Type B pancreatic cell (in vitro differentiated cells): ENCODE measurements at regions not wholly inside any gene's neighbourhood (a gene's known extent, or its start where the extent isn't known, plus 50 kb on each side); places are given as distances from the start of the nearest gene placed in this dataset.
"Not testable (repeated sequence)": the region's sequence is repeated elsewhere in the genome, so short reads cannot be mapped to it uniquely, and the experiment has no call there.

ENCODE experiments used
- DNase-seq: peaks from one replicate; pipeline ENCODE4 v3.0.0; 2021; ENCODE audit warnings: mixed read lengths; ENCODE audit not compliant: unreplicated experiment; ENCODE audit errors: extremely low spot score
- H3K27ac Mint-ChIP-seq: 2 replicates; pipeline ENCODE4 v1.8.0; 2021; ENCODE audit warnings: mild to moderate bottlenecking, mixed read lengths
- H3K27me3 Mint-ChIP-seq: 2 replicates; pipeline ENCODE4 v1.8.0; 2021; ENCODE audit warnings: mixed read lengths
- H3K36me3 Mint-ChIP-seq: 2 replicates; pipeline ENCODE4 v1.8.0; 2021; ENCODE audit warnings: mixed read lengths
- H3K4me1 Mint-ChIP-seq: one replicate; pipeline ENCODE4 v1.8.0; 2021; ENCODE audit warnings: mixed read lengths; ENCODE audit not compliant: unreplicated experiment
- H3K4me3 Mint-ChIP-seq: 2 replicates; pipeline ENCODE4 v1.8.0; 2021; ENCODE audit warnings: mild to moderate bottlenecking, mixed read lengths
- H3K9me3 Mint-ChIP-seq: 2 replicates; pipeline ENCODE4 v1.8.0; 2021; ENCODE audit warnings: mixed read lengths
- CTCF ChIP-seq: fragments of 200-600 bp; sonication (generic); conservative IDR thresholded peaks from 2 replicates; pipeline ENCODE4 v1.5.0; 2021; ENCODE audit warnings: antibody characterized with exemption, mild to moderate bottlenecking

- Mint-ChIP-seq H3K27ac (no peak overlapping the region), H3K27me3 (no peaks in the 10 kb centered on the region), H3K4me3 (no peak overlapping the region), H3K4me1 (no peaks in the 10 kb centered on the region), H3K36me3 (no peaks in the 10 kb centered on the region), H3K9me3 (no peaks in the 10 kb centered on the region)
- TF ChIP-seq CTCF = no peak
- no peak for DNase-seq
These were observed 786.3 kb downstream of the SORCS1 start for GRCh38 chr10:106378251-106378650.

GRCh38 chr10:106370751-106371150, 793.8 kb downstream of the SORCS1 start:
- DNase-seq = no peak
- no peak overlapping the region for H3K4me3 Mint-ChIP-seq
- no peaks in the 10 kb centered on the region for H3K36me3 Mint-ChIP-seq
- H3K4me1 Mint-ChIP-seq = no peaks in the 10 kb centered on the region
- H3K27me3 Mint-ChIP-seq = no peaks in the 10 kb centered on the region
- H3K27ac Mint-ChIP-seq = no peak overlapping the region
- no peak for TF ChIP-seq CTCF
- no peaks in the 10 kb centered on the region for H3K9me3 Mint-ChIP-seq

- no peak overlapping the region for H3K4me3 Mint-ChIP-seq
- no peaks in the 10 kb centered on the region for H3K36me3 Mint-ChIP-seq
- H3K4me1 Mint-ChIP-seq = peaks cover 7% of the 10 kb centered on the region
- no peaks in the 10 kb centered on the region for H3K27me3 Mint-ChIP-seq
- DNase-seq = no peak
- no peaks in the 10 kb centered on the region for H3K9me3 Mint-ChIP-seq
- TF ChIP-seq CTCF = no peak
- no peak overlapping the region for H3K27ac Mint-ChIP-seq
These were observed 803.6 kb downstream of the SORCS1 start for GRCh38 chr10:106360870-106361269.

- H3K4me1 Mint-ChIP-seq = peaks cover 1% of the 10 kb centered on the region
- no peak overlapping the region for H3K4me3 Mint-ChIP-seq
- TF ChIP-seq CTCF = peak; percentile 60
- no peaks in the 10 kb centered on the region for H3K36me3 Mint-ChIP-seq
- DNase-seq = no peak
- H3K9me3 Mint-ChIP-seq = no peaks in the 10 kb centered on the region
- no peak overlapping the region for H3K27ac Mint-ChIP-seq
- H3K27me3 Mint-ChIP-seq = no peaks in the 10 kb centered on the region
These were observed 809.1 kb downstream of the SORCS1 start for GRCh38 chr10:106355450-106355849.

GRCh38 chr10:106348933-106349332, 815.6 kb downstream of the SORCS1 start:
- H3K4me1 Mint-ChIP-seq = no peaks in the 10 kb centered on the region
- H3K36me3 Mint-ChIP-seq = no peaks in the 10 kb centered on the region
- H3K9me3 Mint-ChIP-seq = no peaks in the 10 kb centered on the region
- TF ChIP-seq CTCF = no peak
- no peak overlapping the region for H3K27ac Mint-ChIP-seq
- DNase-seq = no peak
- no peak overlapping the region for H3K4me3 Mint-ChIP-seq
- no peaks in the 10 kb centered on the region for H3K27me3 Mint-ChIP-seq

DNA sequence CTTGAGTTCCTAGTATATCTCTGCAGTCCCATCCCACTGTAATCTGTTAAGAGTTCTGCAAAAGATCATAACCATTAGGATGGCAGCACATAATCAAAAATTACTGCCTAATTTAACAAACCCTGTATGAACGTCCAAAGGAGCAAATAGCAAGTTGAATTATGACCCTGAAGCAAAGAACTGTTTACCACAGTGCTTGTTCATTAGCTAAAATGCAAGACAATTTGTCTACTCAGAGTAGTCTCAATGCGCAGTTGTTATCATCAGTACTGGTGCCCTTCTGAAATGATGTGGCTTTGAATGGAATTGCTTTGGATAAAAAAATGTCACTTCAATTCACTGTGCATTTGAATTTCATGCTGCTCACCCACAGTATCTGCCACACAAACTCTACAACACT, 817.0 kb downstream of the SORCS1 start:
- TF ChIP-seq CTCF = no peak
- H3K4me1 Mint-ChIP-seq = no peaks in the 10 kb centered on the region
- no peak for DNase-seq
- H3K9me3 Mint-ChIP-seq = no peaks in the 10 kb centered on the region
- no peaks in the 10 kb centered on the region for H3K36me3 Mint-ChIP-seq
- H3K27ac Mint-ChIP-seq = no peak overlapping the region
- H3K27me3 Mint-ChIP-seq = no peaks in the 10 kb centered on the region
- H3K4me3 Mint-ChIP-seq = no peak overlapping the region

GRCh38 chr10:106343539-106343938, 821.0 kb downstream of the SORCS1 start:
- H3K36me3 Mint-ChIP-seq, H3K27me3 Mint-ChIP-seq, H3K4me3 Mint-ChIP-seq, DNase-seq, H3K9me3 Mint-ChIP-seq, H3K4me1 Mint-ChIP-seq, H3K27ac Mint-ChIP-seq: not testable (repeated sequence)
